ENCODE measurements at regions not wholly inside any gene's neighbourhood (a gene's known extent, or its start where the extent isn't known, plus 50 kb on each side); places are given as distances from the start of the nearest gene placed in this dataset.

GRCh38 chr6:14750059-14750661 is 495.7 kb upstream of the JARID2 start:
- no peaks in the 10 kb centered on the region for H3K36me3 ChIP-seq (ENCODE audit: control insufficient read depth, insufficient read depth, low read length)
- no peaks in the 10 kb centered on the region for H3K27me3 ChIP-seq (ENCODE audit: control insufficient read depth, insufficient read depth, low read length, poor library complexity, severe bottlenecking)
- no peak overlapping the region for H3K27ac ChIP-seq (ENCODE audit: insufficient read depth, low read depth, low read length, poor library complexity, severe bottlenecking)
- H3K4me3 ChIP-seq (ENCODE audit: insufficient read depth, low read depth, low read length): no peak overlapping the region
- 47 to 59% methylated on average over 5 of the region's 6 CpGs for WGBS, 2 experiments
- H3K4me1 ChIP-seq (ENCODE audit: control insufficient read depth, insufficient read depth, low read length): peaks cover 16% of the 10 kb centered on the region
- no peaks in the 10 kb centered on the region for H3K9me3 ChIP-seq (ENCODE audit: control insufficient read depth, low read length)

- Histone ChIP-seq H3K9me3 (ENCODE audit: control insufficient read depth, low read length) (no peaks in the 10 kb centered on the region), H3K36me3 (ENCODE audit: control insufficient read depth, insufficient read depth, low read length) (no peaks in the 10 kb centered on the region), H3K27me3 (ENCODE audit: control insufficient read depth, insufficient read depth, low read length, poor library complexity, severe bottlenecking) (no peaks in the 10 kb centered on the region), H3K4me3 (ENCODE audit: insufficient read depth, low read depth, low read length) (no peak overlapping the region), H3K27ac (ENCODE audit: insufficient read depth, low read depth, low read length, poor library complexity, severe bottlenecking) (no peak overlapping the region), H3K4me1 (ENCODE audit: control insufficient read depth, insufficient read depth, low read length) (peaks cover 16% of the 10 kb centered on the region)
- WGBS, 2 experiments: 79 to 99% methylated on average over 4 to 6 of the region's 7 CpGs
Measured at GRCh38 chr6:14751645-14752175, 494.2 kb upstream of the JARID2 start.

GRCh38 chr6:14754751-14755513 is 490.9 kb upstream of the JARID2 start:
- H3K4me3 ChIP-seq (ENCODE audit: insufficient read depth, low read depth, low read length): no peak overlapping the region
- H3K27me3 ChIP-seq (ENCODE audit: control insufficient read depth, insufficient read depth, low read length, poor library complexity, severe bottlenecking): no peaks in the 10 kb centered on the region
- no peaks in the 10 kb centered on the region for H3K36me3 ChIP-seq (ENCODE audit: control insufficient read depth, insufficient read depth, low read length)
- H3K4me1 ChIP-seq (ENCODE audit: control insufficient read depth, insufficient read depth, low read length): peaks cover 8% of the 10 kb centered on the region
- WGBS, 2 experiments: 91 to 93% methylated on average over 20 to 22 of the region's 22 CpGs
- no peak overlapping the region for H3K27ac ChIP-seq (ENCODE audit: insufficient read depth, low read depth, low read length, poor library complexity, severe bottlenecking)
- no peaks in the 10 kb centered on the region for H3K9me3 ChIP-seq (ENCODE audit: control insufficient read depth, low read length)

- Histone ChIP-seq H3K9me3 (ENCODE audit: control insufficient read depth, low read length) (no peaks in the 10 kb centered on the region), H3K4me1 (ENCODE audit: control insufficient read depth, insufficient read depth, low read length) (no peaks in the 10 kb centered on the region)
- WGBS, 2 experiments: 90 to 93% methylated on average over 3 of the region's 3 CpGs
Measured at GRCh38 chr6:14756340-14756739, 489.5 kb upstream of the JARID2 start.

GRCh38 chr6:14757014-14757413 is 488.9 kb upstream of the JARID2 start:
- H3K27me3 ChIP-seq (ENCODE audit: control insufficient read depth, insufficient read depth, low read length, poor library complexity, severe bottlenecking): no peaks in the 10 kb centered on the region
- H3K4me3 ChIP-seq (ENCODE audit: insufficient read depth, low read depth, low read length): no peak overlapping the region
- 95 to 96% methylated on average over 1 of the region's 1 CpG for WGBS, 2 experiments
- no peaks in the 10 kb centered on the region for H3K4me1 ChIP-seq (ENCODE audit: control insufficient read depth, insufficient read depth, low read length)
- no peak overlapping the region for H3K27ac ChIP-seq (ENCODE audit: insufficient read depth, low read depth, low read length, poor library complexity, severe bottlenecking)
- H3K36me3 ChIP-seq (ENCODE audit: control insufficient read depth, insufficient read depth, low read length): no peaks in the 10 kb centered on the region
- H3K9me3 ChIP-seq (ENCODE audit: control insufficient read depth, low read length): no peaks in the 10 kb centered on the region

More at GRCh38 chr6:14756340-14756739, 489.5 kb upstream of the JARID2 start:
- Histone ChIP-seq H3K27ac (ENCODE audit: insufficient read depth, low read depth, low read length, poor library complexity, severe bottlenecking) (no peak overlapping the region), H3K36me3 (ENCODE audit: control insufficient read depth, insufficient read depth, low read length) (no peaks in the 10 kb centered on the region), H3K27me3 (ENCODE audit: control insufficient read depth, insufficient read depth, low read length, poor library complexity, severe bottlenecking) (no peaks in the 10 kb centered on the region), H3K4me3 (ENCODE audit: insufficient read depth, low read depth, low read length) (no peak overlapping the region)

GRCh38 chr6:14757418-14757817 is 488.5 kb upstream of the JARID2 start:
- H3K36me3 ChIP-seq (ENCODE audit: control insufficient read depth, insufficient read depth, low read length): no peaks in the 10 kb centered on the region
- H3K9me3 ChIP-seq (ENCODE audit: control insufficient read depth, low read length): no peaks in the 10 kb centered on the region
- H3K4me1 ChIP-seq (ENCODE audit: control insufficient read depth, insufficient read depth, low read length): no peaks in the 10 kb centered on the region
- 83 to 91% methylated on average over 1 of the region's 1 CpG for WGBS, 2 experiments
- H3K4me3 ChIP-seq (ENCODE audit: insufficient read depth, low read depth, low read length): no peak overlapping the region
- H3K27me3 ChIP-seq (ENCODE audit: control insufficient read depth, insufficient read depth, low read length, poor library complexity, severe bottlenecking): no peaks in the 10 kb centered on the region
- H3K27ac ChIP-seq (ENCODE audit: insufficient read depth, low read depth, low read length, poor library complexity, severe bottlenecking): no peak overlapping the region

- Histone ChIP-seq H3K36me3 (ENCODE audit: control insufficient read depth, insufficient read depth, low read length) (no peaks in the 10 kb centered on the region), H3K9me3 (ENCODE audit: control insufficient read depth, low read length) (no peaks in the 10 kb centered on the region), H3K4me1 (ENCODE audit: control insufficient read depth, insufficient read depth, low read length) (no peaks in the 10 kb centered on the region), H3K4me3 (ENCODE audit: insufficient read depth, low read depth, low read length) (no peak overlapping the region), H3K27me3 (ENCODE audit: control insufficient read depth, insufficient read depth, low read length, poor library complexity, severe bottlenecking) (no peaks in the 10 kb centered on the region), H3K27ac (ENCODE audit: insufficient read depth, low read depth, low read length, poor library complexity, severe bottlenecking) (no peak overlapping the region)
- 80 to 83% methylated on average over 8 of the region's 8 CpGs for WGBS, 2 experiments
Measured at GRCh38 chr6:14758421-14759081, 487.3 kb upstream of the JARID2 start.

GRCh38 chr6:14759976-14760672 is 485.7 kb upstream of the JARID2 start:
- 92 to 98% methylated on average over 3 to 4 of the region's 4 CpGs for WGBS, 2 experiments
- H3K9me3 ChIP-seq (ENCODE audit: control insufficient read depth, low read length): no peaks in the 10 kb centered on the region
- no peaks in the 10 kb centered on the region for H3K27me3 ChIP-seq (ENCODE audit: control insufficient read depth, insufficient read depth, low read length, poor library complexity, severe bottlenecking)
- no peak overlapping the region for H3K4me3 ChIP-seq (ENCODE audit: insufficient read depth, low read depth, low read length)
- no peak overlapping the region for H3K27ac ChIP-seq (ENCODE audit: insufficient read depth, low read depth, low read length, poor library complexity, severe bottlenecking)
- H3K36me3 ChIP-seq (ENCODE audit: control insufficient read depth, insufficient read depth, low read length): no peaks in the 10 kb centered on the region
- H3K4me1 ChIP-seq (ENCODE audit: control insufficient read depth, insufficient read depth, low read length): no peaks in the 10 kb centered on the region

- Histone ChIP-seq H3K36me3 (ENCODE audit: control insufficient read depth, insufficient read depth, low read length) (no peaks in the 10 kb centered on the region), H3K27me3 (ENCODE audit: control insufficient read depth, insufficient read depth, low read length, poor library complexity, severe bottlenecking) (no peaks in the 10 kb centered on the region), H3K9me3 (ENCODE audit: control insufficient read depth, low read length) (no peaks in the 10 kb centered on the region), H3K4me1 (ENCODE audit: control insufficient read depth, insufficient read depth, low read length) (no peaks in the 10 kb centered on the region), H3K27ac (ENCODE audit: insufficient read depth, low read depth, low read length, poor library complexity, severe bottlenecking) (no peak overlapping the region), H3K4me3 (ENCODE audit: insufficient read depth, low read depth, low read length) (no peak overlapping the region)
- WGBS, 2 experiments: 95% methylated on average over 8 of the region's 8 CpGs
Measured at GRCh38 chr6:14762077-14762476, 483.8 kb upstream of the JARID2 start.

- no peaks in the 10 kb centered on the region for H3K9me3 ChIP-seq (ENCODE audit: control insufficient read depth, low read length)
- H3K27ac ChIP-seq (ENCODE audit: insufficient read depth, low read depth, low read length, poor library complexity, severe bottlenecking): no peak overlapping the region
- H3K36me3 ChIP-seq (ENCODE audit: control insufficient read depth, insufficient read depth, low read length): no peaks in the 10 kb centered on the region
- WGBS, 2 experiments: 87 to 91% methylated on average over 6 of the region's 6 CpGs
- H3K27me3 ChIP-seq (ENCODE audit: control insufficient read depth, insufficient read depth, low read length, poor library complexity, severe bottlenecking): no peaks in the 10 kb centered on the region
- no peak overlapping the region for H3K4me3 ChIP-seq (ENCODE audit: insufficient read depth, low read depth, low read length)
- H3K4me1 ChIP-seq (ENCODE audit: control insufficient read depth, insufficient read depth, low read length): no peaks in the 10 kb centered on the region
Measured at GRCh38 chr6:14763139-14763538, 482.7 kb upstream of the JARID2 start.
